Muscle of arm (tissue), 1 donor: ENCODE measurements at regions not wholly inside any gene's neighbourhood (a gene's known extent, or its start where the extent isn't known, plus 50 kb on each side); places are given as distances from the start of the nearest gene placed in this dataset.
"Not testable (repeated sequence)": the region's sequence is repeated elsewhere in the genome, so short reads cannot be mapped to it uniquely, and the experiment has no call there.

Experiments
- DNase-seq: peaks from one replicate; pipeline ENCODE4 v3.0.0-alpha.2; 2013

DNA sequence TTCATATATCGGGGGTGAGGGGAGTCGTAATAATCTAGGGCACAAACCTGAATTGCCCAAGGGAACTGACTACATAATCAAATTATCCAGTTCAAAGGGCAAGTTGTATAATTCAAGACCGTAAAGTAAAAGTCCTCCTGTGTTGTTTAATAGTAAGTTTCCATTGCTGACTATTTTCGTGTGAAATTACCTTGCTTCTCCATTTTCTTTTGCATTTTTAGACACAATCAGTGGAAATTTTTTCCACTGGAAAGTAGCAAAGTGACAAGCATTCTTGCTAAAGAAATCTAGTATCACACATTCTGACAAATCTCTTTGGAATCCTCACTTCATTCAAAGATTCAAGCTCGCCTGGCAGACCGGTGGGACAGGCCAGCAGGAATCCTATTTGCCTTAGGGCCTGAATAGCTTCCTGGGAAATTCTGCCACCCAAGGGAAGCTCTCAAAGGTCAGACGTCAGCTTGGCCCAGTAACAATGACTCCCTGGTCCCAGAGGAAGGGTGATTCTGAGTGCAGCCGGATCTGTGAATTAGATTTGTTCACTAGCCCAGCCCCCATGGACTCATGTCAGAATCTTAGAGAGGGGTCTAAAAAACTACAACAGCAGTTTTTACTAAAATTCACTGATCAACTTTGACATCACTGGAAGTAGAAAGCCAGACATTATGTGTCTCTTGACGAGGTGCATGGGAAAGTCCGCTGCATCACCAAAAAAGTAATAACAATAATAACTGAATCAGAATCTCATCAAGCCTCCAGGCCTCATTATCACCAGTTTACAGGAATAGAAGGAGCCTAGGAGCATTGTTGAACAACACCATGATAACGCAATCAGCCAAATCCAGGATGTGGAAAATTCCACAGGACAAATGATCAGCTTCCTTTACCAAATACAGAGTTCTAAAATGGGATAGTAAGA is 161.0 kb downstream of the SKIDA1 start:
- DNase-seq: peak; percentile 37

DNA sequence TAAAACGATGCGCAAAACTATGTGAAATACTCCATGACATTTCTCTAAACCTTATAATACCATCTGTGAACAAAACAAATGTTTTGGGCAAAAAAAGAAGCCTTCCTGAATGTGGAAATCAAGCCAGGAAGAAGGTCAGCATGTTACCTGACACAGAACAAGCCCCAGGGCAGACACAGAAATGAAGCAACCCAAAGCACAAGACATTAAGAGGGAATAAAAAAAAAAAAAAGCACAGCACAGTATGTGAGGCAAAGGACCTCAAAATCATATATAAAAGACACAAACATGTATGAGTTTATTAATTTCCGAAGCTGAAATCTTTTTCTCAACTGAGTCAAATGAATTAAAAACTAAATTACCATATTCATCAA is 161.8 kb downstream of the SKIDA1 start:
- no peak for DNase-seq

DNA sequence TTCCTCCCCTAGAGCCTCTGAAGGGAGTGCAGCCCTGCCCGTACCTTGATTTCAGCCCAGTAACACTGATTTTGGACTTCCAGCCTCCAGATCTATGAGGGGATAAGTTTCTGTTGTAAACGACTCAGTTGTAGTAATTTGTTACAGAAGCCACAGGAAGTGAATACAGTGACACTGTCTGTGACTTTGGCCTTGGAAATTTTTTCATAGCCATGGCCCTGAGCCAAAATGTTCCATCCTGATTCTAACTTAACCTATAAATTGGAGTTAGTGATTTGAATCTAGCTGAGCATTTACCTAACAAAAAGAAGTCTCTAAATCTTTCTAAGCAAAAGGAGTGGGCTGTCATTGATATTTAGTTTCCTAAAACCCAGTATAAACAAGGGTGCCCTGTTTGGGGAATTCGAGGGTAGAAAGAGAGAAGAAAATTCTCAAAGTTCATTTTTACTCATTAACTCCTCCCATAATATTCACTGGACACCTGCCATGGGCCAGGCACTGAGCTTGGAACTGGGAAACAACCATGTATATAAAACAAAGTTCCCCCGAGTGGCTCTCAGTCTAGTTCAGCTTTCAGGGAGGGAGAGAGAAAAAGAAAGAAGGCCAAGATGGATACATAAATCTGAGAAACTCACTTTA is 162.3 kb downstream of the SKIDA1 start:
- DNase-seq: peak; percentile 25

DNA sequence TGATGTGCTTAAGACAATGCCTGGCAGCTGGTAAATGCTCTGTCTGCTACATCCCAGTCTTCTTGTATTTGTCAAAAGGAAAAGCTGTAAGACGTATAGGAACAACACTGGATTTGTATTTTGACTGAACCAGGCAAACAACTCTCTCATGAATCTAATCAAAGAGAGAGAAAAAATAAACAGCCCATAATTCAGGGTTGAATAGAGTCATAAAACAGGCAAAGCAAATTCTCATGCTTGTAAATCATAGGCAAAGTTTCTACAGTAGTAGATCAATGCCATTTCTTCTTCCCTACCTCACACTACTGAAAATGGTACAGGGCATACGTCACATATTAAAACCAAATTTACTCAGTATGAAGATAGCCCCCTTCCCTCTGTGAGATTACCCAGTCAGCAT is 166.3 kb downstream of the SKIDA1 start:
- DNase-seq: no peak

DNA sequence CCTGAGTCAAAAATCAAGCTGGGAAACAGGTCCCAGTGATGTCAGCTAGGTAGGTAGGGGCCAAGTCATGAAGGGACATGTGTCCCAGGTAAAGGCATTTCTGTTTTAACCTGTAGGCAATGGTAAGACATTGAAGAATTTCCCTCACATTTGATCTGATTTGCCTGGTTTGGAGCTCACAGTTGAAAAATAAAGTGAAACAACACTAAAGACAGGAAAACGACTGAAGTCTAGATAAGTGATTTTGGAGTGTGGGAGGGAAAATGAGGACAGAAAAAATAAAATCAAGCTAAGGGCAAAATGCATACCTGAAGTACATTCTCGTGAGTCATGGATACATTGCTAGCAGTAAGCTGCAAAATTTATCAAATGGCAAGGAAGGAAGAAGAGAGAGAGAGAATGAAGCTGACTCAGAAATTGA is 169.9 kb downstream of the SKIDA1 start:
- no peak for DNase-seq

DNA sequence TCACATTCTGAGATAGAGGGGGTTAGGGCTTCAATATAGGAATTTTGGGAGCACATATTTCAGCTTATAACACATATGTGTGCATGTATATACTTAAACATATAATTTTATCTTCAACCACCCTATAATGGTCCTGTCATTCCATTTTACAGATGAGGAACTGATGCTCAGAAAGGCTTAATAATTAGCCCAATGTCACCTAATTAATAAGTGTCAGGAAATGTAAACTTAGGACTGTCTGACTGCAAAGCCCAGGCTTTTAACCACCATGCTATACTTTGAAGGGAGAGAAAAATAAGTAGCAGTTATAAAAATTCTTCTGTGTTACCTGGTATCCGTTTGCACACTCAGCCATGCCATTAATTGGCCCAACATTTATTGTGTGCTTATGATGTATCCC is 172.6 kb downstream of the SKIDA1 start:
- no peak for DNase-seq

DNA sequence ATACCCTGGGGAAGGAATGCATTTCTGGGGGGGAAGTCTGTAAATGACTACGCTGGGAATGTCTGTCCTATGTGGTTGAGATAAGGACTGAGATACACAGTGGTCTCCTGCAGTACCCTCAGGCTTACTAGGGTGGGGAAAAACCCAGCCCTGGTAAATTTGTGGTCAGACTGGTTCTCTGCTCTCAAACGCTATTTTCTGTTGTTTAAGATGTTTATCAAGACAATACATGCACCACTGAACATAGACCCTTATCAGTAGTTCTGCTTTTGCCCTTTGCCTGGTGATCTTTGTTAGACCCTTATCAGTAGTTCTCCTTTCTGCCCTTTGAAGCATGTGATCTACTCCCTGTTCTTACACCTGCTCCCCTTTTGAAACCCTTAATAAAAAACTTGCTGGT is 173.9 kb downstream of the SKIDA1 start:
- DNase-seq: not testable (repeated sequence)

DNA sequence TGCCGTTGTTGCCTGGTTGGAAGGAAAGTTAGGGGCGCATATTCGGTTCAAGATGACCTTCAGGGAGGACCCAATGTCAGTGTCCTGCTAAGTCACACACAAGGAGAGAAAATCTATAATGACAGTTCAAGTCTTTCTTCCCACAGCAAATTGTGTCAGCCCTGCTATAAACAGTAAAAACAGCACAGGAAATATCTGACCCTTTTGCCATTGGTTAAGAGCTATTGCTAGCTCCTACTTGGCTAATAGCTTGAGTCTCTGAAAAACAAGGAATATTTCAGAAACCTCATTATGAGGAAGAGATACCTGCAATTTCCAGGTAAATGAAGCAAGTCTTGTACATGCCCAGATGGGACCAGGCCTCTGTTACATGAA is 175.6 kb downstream of the SKIDA1 start:
- DNase-seq: no peak

DNA sequence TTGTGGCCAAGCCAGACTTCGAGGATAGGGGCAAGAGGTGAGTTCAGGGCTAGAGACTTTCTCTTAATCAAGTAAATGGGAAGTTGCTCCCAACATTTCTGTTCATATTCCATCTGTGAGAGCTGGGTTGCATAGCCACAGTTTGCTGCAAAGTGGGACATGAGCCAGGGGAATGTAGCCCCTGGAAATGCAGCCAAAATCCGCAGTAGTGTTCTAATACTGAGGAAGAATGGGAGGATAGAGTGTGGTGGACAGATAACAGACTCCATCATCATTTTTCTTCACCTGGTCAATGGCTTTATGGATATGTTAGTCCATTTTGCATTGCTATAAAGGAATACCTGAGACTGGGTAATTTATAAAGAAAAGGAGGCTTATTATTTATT is 177.7 kb downstream of the SKIDA1 start:
- DNase-seq: no peak

DNA sequence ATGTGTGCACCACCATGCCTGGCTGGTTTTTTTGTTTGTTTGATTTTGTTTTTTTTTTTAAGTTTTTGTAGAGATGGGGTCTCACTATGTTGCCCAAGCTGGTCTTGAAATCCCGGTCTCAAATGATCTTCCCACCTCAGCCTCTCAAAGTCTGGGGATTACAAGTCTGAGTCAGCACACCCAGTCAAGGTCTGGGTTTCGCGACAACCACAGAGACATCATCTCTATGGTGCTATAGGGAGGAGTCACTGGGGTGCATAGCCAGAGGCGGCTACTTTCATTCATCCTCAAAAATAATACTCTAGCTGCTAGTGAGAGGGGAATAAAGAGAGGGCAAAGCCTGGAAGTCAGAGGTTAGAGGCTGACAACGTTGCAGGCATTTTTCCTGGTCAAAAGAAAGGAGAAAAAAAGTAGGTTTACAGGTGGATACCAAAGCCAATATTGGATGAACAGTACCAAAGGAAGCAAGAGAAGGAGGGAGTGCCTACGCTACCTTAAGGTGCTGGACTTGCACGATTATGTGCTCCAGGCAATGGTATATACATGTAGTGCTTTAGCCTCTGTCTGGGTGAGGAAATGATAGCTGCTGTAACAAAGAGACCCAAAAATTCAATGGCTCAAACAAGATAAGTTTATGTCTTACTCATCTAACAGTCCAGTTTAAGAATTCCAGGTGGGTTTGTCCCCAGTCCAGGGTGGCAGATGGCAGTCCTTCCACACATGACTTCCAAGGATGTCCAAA is 178.3 kb downstream of the SKIDA1 start:
- no peak for DNase-seq

DNA sequence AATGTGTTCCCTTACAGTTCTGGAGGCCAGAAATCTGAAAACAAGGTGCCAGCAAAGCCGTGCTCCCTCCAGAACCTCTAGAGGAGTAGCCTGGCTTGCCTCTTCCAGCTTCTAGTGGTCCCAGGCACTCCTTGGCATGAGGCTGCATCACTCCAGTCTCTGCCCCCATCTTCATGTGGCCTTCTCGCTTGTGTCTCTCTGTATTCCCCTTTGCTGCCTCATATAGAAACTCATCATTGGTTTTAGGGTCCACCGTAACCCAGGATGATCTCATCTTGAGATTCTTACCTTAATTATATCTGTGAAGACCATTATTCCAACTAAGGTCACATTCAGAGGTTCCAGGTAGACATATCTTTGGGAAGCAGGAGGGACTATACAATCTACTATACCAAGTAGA is 182.4 kb downstream of the SKIDA1 start:
- DNase-seq: no peak

DNA sequence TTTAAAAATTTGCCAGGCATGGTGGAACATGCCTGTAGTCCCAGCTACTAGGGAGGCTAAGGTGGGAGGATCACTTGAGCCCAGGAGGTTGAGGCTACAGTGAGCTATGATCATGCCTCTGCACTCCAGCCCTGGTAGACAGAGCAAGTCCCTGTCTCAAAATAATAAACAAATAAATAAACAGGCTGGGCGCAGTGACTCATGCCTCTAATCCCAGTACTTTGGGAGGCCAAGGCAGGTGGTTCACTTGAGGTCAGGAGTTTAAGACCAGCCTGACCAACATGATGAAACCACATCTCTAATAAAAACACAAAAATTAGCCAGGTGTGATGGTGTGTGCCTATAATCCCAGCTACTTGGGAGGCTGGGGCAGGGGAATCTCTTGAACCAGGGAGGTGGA is 183.0 kb downstream of the SKIDA1 start:
- not testable (repeated sequence) for DNase-seq

DNA sequence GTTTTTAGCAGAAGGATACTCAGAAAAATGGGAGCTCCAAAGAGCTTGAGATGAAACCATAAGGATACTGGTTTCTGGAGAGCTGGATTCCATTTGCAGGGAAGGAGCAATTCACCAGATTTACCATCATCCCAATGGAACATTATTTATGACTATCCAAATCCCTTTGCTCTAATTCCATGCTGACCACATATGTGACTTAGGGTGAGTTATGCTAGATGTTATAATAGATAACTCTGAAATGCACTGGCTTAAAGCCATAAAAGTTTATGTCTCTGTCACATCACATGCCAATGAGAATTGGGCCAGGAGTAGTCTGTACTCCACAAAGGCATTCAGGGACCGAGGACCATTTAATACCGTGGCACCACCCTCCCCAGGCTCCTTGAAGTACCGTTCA is 185.2 kb downstream of the SKIDA1 start:
- DNase-seq: no peak

DNA sequence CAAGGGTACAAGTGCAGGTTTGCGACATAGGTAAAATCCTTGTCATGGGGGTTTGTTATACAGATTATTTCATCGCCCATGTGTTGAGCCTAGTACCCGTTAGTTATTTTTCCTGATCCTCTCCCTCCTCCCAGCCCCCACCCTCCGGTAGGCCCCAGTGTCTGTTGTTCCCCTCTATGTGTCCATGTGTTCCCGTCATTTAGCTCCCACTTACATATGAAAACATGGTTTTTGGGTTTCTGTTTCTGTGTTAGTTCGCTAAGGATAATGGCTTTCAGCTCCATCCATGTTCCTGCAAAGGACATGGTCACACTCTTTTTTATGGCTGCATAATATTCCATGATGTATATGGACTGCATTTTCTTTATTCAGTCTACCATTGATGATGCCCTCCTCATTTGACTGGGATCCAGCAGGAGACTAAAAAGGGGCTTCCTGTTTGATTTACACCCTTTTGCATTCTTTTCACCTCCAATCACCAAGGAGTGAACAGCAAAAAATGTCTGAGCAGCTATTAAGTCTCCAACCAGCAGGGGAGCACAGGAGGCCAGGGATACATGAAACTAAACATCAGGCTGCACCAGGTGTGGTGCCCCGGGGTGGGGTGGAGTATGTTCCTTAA is 188.2 kb downstream of the SKIDA1 start:
- DNase-seq: no peak

DNA sequence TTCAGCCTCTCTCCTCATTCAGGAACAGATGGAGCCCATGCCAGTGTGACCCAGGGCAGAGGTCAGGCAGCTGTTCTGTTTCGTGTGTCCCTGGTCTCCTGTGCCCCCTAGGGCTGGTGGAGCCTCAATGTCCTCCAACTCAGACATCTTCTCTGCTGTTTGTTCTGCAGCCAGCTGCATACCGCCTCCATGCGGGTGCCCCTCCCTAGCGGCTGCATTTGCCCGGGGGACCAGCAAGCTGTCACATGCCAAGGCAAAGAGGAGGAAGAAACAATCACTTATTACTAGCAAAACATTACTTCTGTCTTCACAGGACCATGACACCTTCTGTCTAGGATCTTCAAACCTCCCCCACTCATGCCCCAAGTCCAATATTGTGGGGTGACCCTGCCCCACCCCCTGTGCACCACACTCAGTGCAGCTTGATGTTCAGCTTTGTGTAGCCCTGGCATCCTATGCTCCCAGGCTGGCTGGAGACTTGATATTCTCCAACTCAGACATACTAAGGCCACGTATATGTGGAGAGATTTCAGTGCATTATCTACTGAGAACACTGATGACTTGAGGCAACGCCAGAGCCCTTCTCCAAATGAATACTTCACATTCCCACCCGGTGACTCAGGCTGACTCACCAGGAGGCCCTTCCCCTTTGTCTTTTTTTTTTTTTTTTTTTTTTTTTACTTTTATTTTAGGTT is 188.9 kb downstream of the SKIDA1 start:
- DNase-seq: no peak

DNA sequence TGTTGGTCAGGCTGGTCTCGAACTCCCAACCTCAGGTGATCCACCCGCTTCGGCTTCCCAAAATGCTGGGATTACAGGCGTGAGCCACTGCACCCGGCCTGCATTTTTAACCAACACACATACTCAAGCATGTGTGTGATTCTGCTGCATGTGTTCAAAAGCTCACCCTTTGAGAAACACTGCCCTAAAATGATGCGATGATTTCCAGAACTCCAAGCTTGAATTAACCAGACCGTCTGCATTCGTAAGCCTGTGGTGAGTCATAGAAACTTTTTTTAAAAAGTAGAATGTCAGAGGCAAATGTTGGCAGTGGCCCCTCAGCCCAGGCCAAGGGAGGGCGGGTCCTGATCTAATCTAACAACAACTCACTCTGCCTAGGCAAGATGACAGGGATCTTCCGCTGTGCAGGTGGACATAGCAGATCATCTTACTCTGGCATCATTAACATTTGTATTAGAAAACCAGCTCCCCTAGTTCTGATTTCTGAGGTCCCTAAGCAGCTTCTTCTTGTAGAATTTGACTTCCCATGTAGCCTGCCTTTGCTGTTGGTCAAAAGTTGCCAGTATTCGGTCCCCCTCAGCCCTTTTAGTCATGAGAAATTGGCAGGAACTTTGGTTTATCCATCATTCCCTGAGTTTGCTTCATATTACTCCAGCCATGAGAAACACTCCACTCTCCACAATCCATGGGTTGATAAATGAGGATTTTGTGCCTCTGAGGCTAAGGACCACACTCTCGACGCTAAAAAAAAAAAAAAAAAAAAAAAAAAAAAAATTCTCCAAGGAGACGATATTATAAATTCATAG is 190.4 kb downstream of the SKIDA1 start:
- peak; percentile 69 for DNase-seq

DNA sequence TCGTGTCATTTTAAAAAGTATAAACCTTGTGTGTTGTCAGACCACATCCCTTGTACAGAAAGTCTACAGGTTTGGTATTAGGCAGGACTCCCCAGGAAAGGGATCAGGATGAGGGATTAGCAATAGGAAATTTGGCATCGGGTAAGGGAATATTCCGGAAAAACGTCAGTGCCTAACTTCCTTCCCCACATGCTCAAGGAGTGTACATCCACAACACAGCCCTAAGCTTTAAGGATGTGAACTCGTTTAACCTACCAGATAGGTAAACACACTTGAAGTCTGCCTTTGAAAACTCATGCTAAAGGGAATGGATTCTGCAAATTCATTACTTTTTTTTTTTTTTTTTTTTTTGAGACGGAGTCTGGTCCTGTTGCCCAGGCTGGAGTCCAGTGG is 194.9 kb downstream of the SKIDA1 start:
- DNase-seq: no peak

DNA sequence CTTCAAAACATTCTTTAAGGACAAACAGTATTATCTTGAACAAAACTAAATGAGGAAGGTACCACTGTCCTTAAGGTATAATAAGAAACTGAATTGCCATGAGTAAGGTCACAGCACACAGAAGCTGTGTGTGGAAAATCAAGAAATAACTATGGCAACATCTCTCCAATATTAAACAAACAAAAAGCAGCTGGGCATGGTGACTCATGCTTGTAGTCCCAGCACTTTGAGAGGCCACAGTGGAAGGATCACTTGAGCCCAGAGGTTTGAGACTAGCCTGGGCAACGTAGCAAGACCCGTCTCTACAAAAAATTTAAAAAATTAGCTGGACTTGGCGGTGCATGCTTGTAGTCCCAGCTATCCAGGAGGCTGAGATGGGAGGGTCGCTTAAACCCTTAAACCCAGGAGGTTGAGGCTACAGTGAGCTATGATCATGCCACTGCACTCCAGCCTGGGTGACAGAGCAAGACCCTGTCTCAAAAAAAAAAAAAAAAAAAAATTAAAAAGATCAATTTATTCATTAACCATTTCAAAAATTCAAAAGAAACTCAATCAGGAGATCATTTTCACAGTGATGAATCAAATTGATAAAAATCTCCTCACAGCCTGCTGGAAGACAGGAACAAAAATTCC is 195.4 kb downstream of the SKIDA1 start:
- no peak for DNase-seq

DNA sequence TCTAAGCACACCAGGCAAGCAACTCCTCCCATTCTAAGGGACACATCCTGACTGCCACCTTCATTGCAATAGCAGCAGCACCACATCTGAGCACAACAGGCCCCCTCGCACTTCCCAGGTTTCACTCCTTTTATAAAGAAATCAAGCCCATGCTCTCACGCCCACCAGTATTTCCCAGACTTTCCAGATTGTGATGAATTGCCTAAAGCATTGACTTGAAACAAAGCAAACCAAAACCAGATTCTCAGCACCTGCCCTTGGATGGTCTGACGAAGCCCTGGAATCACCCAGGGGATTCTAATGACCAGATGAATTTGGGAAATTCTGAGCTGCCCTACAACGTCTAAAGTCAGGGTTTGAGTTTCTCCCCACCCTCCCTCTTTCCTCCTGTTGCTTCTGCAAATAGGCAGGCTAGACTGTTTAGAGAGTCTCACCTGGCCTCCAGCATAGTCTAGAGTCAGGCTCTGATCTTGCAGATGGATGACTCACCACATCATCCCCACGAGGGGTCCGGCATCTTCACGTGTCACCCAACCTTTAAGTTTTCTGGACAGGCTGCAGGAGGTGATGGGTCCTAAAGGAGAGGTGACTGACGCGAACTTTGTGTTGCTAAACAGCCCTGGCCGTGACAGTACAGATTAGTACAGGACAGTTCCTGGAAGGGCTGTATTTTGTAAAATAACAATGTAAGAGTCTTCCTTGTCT is 198.0 kb downstream of the SKIDA1 start:
- no peak for DNase-seq
